CD14-positive monocyte (primary cell): ENCODE measurements at regions not wholly inside any gene's neighbourhood (a gene's known extent, or its start where the extent isn't known, plus 50 kb on each side); places are given as distances from the start of the nearest gene placed in this dataset.

Experiments used
- DNase-seq, 3 donors: peaks; one replicate each; pipeline ENCODE4 v3.0.0-alpha.2; 2011 to 2022
- H2AFZ ChIP-seq: 2 replicates; pipeline ENCODE4 v1.6.0; 2012; ENCODE audit warnings: mild to moderate bottlenecking, low read depth, low read length, inconsistent platforms; ENCODE audit not compliant: insufficient read depth, poor library complexity, severe bottlenecking
- H3K27ac ChIP-seq, 2 donors: 1 replicate in 1 of 2; 2 replicates in 1 of 2; pipeline ENCODE4 v1.5.1; 2012 to 2013; ENCODE audit warnings: low read length in 2 of 2, control low read depth in 1 of 2, inconsistent platforms in 1 of 2, low read depth in 1 of 2, mild to moderate bottlenecking in 1 of 2
- H3K27me3 ChIP-seq, 2 donors: one replicate each; pipeline versions ENCODE4 v1.6.0 to v1.6.1; 2011 to 2013; ENCODE audit warnings: low read length in 2 of 2; ENCODE audit not compliant: control insufficient read depth in 2 of 2, insufficient read depth in 2 of 2
- H3K36me3 ChIP-seq, 2 donors: replicated peaks in 1 of 2; 1 replicate in 1 of 2; 2 replicates in 1 of 2; pipeline versions ENCODE4 v1.5.1 to v1.6.1; 2012 to 2013; ENCODE audit warnings: low read length in 2 of 2, control low read depth in 1 of 2, inconsistent platforms in 1 of 2, mild to moderate bottlenecking in 1 of 2; ENCODE audit not compliant: insufficient read depth in 2 of 2, control insufficient read depth in 1 of 2
- H3K4me1 ChIP-seq, 2 donors: 1 replicate in 1 of 2; 2 replicates in 1 of 2; pipeline versions ENCODE4 v1.5.1 to v1.6.1; 2012 to 2013; ENCODE audit warnings: low read length in 2 of 2, control low read depth in 1 of 2, inconsistent platforms in 1 of 2, mild to moderate bottlenecking in 1 of 2, moderate library complexity in 1 of 2; ENCODE audit not compliant: insufficient read depth in 2 of 2, control insufficient read depth in 1 of 2
- H3K4me2 ChIP-seq: replicated peaks from 2 replicates; pipeline ENCODE3; 2012; ENCODE audit warnings: low read length, moderate library complexity, mild to moderate bottlenecking; ENCODE audit not compliant: poor library complexity, severe bottlenecking; ENCODE audit errors: extremely low read depth
- H3K4me3 ChIP-seq, 3 experiments: fragments of 200-600 bp in 1 of 3; sonication (generic) in 1 of 3; replicated peaks in 1 of 3; 1 replicate in 2 of 3; 2 replicates in 1 of 3; pipeline ENCODE4 v1.5.1; 2011 to 2013; ENCODE audit warnings: low read length in 3 of 3, mild to moderate bottlenecking in 3 of 3, control low read depth in 2 of 3, low read depth in 2 of 3, inconsistent platforms in 1 of 3, moderate library complexity in 1 of 3
- H3K79me2 ChIP-seq: 2 replicates; pipeline ENCODE4 v1.6.0; 2012; ENCODE audit warnings: mild to moderate bottlenecking, control low read depth, inconsistent platforms, low read length, moderate library complexity; ENCODE audit not compliant: insufficient read depth
- H3K9ac ChIP-seq: 2 replicates; pipeline ENCODE4 v1.6.0; 2017; ENCODE audit warnings: low read length, mild to moderate bottlenecking; ENCODE audit not compliant: insufficient read depth, poor library complexity, severe bottlenecking
- H3K9me3 ChIP-seq, 2 donors: replicated peaks in 1 of 2; 1 replicate in 1 of 2; 2 replicates in 1 of 2; pipeline versions ENCODE4 v1.5.1 to v1.6.1; 2012 to 2013; ENCODE audit warnings: low read length in 2 of 2, control low read depth in 1 of 2; ENCODE audit not compliant: control insufficient read depth in 1 of 2, insufficient read depth in 1 of 2
- H4K20me1 ChIP-seq: 2 replicates; pipeline ENCODE4 v1.6.0; 2012; ENCODE audit warnings: mild to moderate bottlenecking, low read length, control low read depth, moderate library complexity; ENCODE audit not compliant: insufficient read depth
- H3K27ac Mint-ChIP-seq, 7 donors: one replicate each; pipeline ENCODE4 v1.8.0; 2020; ENCODE audit warnings: mild to moderate bottlenecking in 7 of 7, mixed read lengths in 7 of 7, moderate library complexity in 6 of 7, inconsistent platforms in 2 of 7
- H3K27me3 Mint-ChIP-seq, 3 donors: one replicate each; pipeline ENCODE4 v1.8.0; 2021 to 2022; ENCODE audit warnings: low read depth in 3 of 3, mild to moderate bottlenecking in 3 of 3, mixed read lengths in 3 of 3, moderate library complexity in 3 of 3, inconsistent platforms in 1 of 3
- H3K36me3 Mint-ChIP-seq, 2 donors: one replicate each; pipeline ENCODE4 v1.8.0; 2020; ENCODE audit warnings: mixed read lengths in 2 of 2, inconsistent platforms in 1 of 2, mild to moderate bottlenecking in 1 of 2
- H3K4me1 Mint-ChIP-seq: one replicate; pipeline ENCODE4 v1.8.0; 2020; ENCODE audit warnings: mild to moderate bottlenecking, mixed read lengths
- H3K4me3 Mint-ChIP-seq, 2 donors: one replicate each; pipeline ENCODE4 v1.8.0; 2020; ENCODE audit warnings: mild to moderate bottlenecking in 2 of 2, mixed read lengths in 2 of 2, moderate library complexity in 1 of 2
- H3K9me3 Mint-ChIP-seq, 7 donors: one replicate each; pipeline ENCODE4 v1.8.0; 2020 to 2022; ENCODE audit warnings: mixed read lengths in 7 of 7, mild to moderate bottlenecking in 6 of 7, moderate library complexity in 6 of 7, inconsistent platforms in 2 of 7
- WGBS: methylation state at CpG from one replicate; pipeline ENCODE4 v1.1.5; 2013; ENCODE audit warnings: missing lambda C conversion rate; ENCODE audit not compliant: insufficient coverage; 5-methylcytosine and 5-hydroxymethylcytosine counted together
- intact Hi-C, 2 donors: fragments of 100-400 bp; cut with micrococcal nuclease; formaldehyde crosslinking; loops; one replicate each; pipeline versions ENCODE4 v1.15.0 to v1.15.1; 2023
- TF ChIP-seq, protein P1 (sequence below): fragments of 200-600 bp; IDR thresholded peaks from one replicate; pipeline ENCODE4 v1.8.0; 2022; ENCODE audit warnings: antibody characterized with exemption, mild to moderate bottlenecking

DNA sequence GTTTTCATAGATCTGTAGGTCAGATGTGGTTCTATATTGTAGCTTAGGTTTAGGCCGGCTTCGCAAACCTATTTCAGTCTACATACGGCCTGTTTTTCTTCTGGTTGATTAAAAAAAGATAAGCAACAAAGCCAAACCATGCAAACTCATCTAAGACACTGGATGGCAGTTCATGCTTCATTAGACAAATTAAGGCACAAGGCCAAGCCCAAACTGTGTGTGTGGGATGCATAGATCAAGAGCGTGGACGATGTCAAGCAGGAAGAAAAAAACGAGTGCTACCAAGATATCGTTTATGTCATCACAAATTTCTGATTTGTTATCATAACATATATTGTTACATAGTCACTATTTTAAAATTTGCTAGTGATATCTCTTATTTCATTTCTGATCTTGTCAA is 357.6 kb upstream of the KIRREL3 start:
- WGBS, result no CpG with 5 or more reads among the region's 7 CpGs
- no peak overlapping the region for H3K4me3 Mint-ChIP-seq
- TF ChIP-seq, protein P1, sequence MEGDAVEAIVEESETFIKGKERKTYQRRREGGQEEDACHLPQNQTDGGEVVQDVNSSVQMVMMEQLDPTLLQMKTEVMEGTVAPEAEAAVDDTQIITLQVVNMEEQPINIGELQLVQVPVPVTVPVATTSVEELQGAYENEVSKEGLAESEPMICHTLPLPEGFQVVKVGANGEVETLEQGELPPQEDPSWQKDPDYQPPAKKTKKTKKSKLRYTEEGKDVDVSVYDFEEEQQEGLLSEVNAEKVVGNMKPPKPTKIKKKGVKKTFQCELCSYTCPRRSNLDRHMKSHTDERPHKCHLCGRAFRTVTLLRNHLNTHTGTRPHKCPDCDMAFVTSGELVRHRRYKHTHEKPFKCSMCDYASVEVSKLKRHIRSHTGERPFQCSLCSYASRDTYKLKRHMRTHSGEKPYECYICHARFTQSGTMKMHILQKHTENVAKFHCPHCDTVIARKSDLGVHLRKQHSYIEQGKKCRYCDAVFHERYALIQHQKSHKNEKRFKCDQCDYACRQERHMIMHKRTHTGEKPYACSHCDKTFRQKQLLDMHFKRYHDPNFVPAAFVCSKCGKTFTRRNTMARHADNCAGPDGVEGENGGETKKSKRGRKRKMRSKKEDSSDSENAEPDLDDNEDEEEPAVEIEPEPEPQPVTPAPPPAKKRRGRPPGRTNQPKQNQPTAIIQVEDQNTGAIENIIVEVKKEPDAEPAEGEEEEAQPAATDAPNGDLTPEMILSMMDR, result no peak

DNA sequence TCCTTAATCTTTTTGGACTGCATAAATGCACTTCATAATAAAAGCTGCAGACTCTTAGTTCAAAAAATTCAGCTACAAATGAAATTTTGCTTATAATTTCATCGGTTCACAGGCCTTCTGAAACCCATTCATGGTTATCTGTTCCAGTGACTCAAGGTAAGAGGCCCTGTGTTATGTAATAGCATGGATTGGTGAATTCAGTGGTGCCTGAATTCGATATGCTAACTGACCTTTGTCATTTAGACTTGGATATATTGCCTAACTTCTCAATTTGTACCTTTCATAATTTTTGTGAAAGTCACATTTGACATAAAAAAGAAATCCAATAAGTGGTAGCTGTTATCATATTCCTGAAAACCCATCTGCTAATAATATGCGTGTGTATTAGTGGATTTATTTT is 349.9 kb upstream of the KIRREL3 start:
- Mint-ChIP-seq H3K9me3 (peaks cover 0 to 6% (median 1%) of the 10 kb centered on the region in 7 donors), H3K4me3 (no peak overlapping the region), H3K27me3 (peaks cover 0 to 5% (median 4%) of the 10 kb centered on the region in 3 donors), H3K36me3 (no peaks in the 10 kb centered on the region), H3K27ac (no peak overlapping the region), H3K4me1 (no peaks in the 10 kb centered on the region)
- no peaks in the 10 kb centered on the region for H3K36me3 ChIP-seq
- no peaks in the 10 kb centered on the region for H3K4me1 ChIP-seq
- no peak overlapping the region for H3K4me3 ChIP-seq
- TF ChIP-seq, protein P1, result no peak
- H3K9ac ChIP-seq, result no peak overlapping the region
- no peaks in the 10 kb centered on the region for H3K27me3 ChIP-seq
- intact Hi-C loops, result no loop called here
- H3K79me2 ChIP-seq, result no peaks in the 10 kb centered on the region
- peaks cover 3 to 4% of the 10 kb centered on the region in 2 donors for H3K9me3 ChIP-seq
- H2AFZ ChIP-seq, result no peak overlapping the region
- WGBS, result no CpG with 5 or more reads among the region's 3 CpGs
- H3K27ac ChIP-seq, result no peak overlapping the region
- H4K20me1 ChIP-seq, result no peaks in the 10 kb centered on the region
- H3K4me2 ChIP-seq, result no peak overlapping the region
- DNase-seq, result no peak

More for the DNA sequence above, 357.6 kb upstream of the KIRREL3 start:
- Histone ChIP-seq H3K9ac (no peak overlapping the region), H3K4me2 (no peak overlapping the region), H3K27ac (no peak overlapping the region), H3K79me2 (no peaks in the 10 kb centered on the region), H3K4me3 (no peak overlapping the region), H3K36me3 (no peaks in the 10 kb centered on the region), H3K4me1 (no peaks in the 10 kb centered on the region), H4K20me1 (no peaks in the 10 kb centered on the region), H3K27me3 (no peaks in the 10 kb centered on the region), H2AFZ (no peak overlapping the region), H3K9me3 (peaks cover 0 to 3% of the 10 kb centered on the region in 2 donors)
- no peaks in the 10 kb centered on the region for H3K36me3 Mint-ChIP-seq
- H3K27ac Mint-ChIP-seq, result no peak overlapping the region
- no peak for DNase-seq
- H3K4me1 Mint-ChIP-seq, result no peaks in the 10 kb centered on the region
- intact Hi-C loops, result no loop called here
- H3K9me3 Mint-ChIP-seq, result peaks cover 0 to 6% (median 2%) of the 10 kb centered on the region in 7 donors
- peaks cover 0 to 2% (median 0%) of the 10 kb centered on the region in 3 donors for H3K27me3 Mint-ChIP-seq
